ENCODE measurements at regions not wholly inside any gene's neighbourhood (a gene's known extent, or its start where the extent isn't known, plus 50 kb on each side); places are given as distances from the start of the nearest gene placed in this dataset.

DNA sequence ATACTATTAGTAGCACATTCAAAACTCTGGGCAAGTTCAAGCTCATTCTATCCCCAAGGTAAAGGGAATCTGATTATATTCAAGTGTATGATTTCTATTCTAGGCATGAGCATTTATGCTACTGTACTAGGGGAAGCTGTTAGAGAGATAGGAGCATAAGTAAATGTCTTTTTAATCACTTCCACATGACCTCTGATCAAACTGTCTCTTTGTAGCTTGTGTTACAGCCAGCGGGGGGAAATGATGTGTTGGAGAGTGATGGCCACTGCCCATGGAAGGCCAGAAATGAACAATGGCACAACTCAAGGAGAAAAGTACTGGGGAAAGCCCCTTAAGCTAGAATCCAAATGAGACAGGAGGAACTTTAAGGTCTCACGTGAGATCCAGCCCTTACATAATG, 894.9 kb upstream of the CDH2 start:
- intact Hi-C loops (cut with micrococcal nuclease; ENCODE audit: unreplicated experiment) (no loop called here), in situ Hi-C loops (cut with HindIII; ENCODE audit: low pct_unique_long_range_greater_than_20kb, low sequenced_read_pairs) (no loop called here)
- Histone ChIP-seq H3K4me1 (ENCODE audit: control insufficient read depth, insufficient read depth, low read length) (no peaks in the 10 kb centered on the region), H3K4me3 (ENCODE audit: low read depth in 2 of 2, low read length in 2 of 2) (no peak overlapping the region), H3K27ac (ENCODE audit: low read length) (no peak overlapping the region), H3K27me3 (ENCODE audit: control insufficient read depth, insufficient read depth, low read length) (no peaks in the 10 kb centered on the region), H3K9me3 (ENCODE audit: control insufficient read depth, insufficient read depth, low read depth, low read length) (no peaks in the 10 kb centered on the region), H3K36me3 (ENCODE audit: control insufficient read depth, insufficient read depth, low read length) (no peaks in the 10 kb centered on the region)
- TF ChIP-seq TCF7L2 (IDR thresholded peaks at IDR 0.05; ENCODE audit: low read depth, low read length) (no peak), SIN3A (IDR thresholded peaks at IDR 0.05; ENCODE audit: borderline replicate concordance, insufficient read depth, low read depth, low read length) (no peak), POLR2AphosphoS5 (IDR thresholded peaks at IDR 0.05; ENCODE audit: low read depth, low read length) (no peak)
- TF ChIP-seq, protein P1, sequence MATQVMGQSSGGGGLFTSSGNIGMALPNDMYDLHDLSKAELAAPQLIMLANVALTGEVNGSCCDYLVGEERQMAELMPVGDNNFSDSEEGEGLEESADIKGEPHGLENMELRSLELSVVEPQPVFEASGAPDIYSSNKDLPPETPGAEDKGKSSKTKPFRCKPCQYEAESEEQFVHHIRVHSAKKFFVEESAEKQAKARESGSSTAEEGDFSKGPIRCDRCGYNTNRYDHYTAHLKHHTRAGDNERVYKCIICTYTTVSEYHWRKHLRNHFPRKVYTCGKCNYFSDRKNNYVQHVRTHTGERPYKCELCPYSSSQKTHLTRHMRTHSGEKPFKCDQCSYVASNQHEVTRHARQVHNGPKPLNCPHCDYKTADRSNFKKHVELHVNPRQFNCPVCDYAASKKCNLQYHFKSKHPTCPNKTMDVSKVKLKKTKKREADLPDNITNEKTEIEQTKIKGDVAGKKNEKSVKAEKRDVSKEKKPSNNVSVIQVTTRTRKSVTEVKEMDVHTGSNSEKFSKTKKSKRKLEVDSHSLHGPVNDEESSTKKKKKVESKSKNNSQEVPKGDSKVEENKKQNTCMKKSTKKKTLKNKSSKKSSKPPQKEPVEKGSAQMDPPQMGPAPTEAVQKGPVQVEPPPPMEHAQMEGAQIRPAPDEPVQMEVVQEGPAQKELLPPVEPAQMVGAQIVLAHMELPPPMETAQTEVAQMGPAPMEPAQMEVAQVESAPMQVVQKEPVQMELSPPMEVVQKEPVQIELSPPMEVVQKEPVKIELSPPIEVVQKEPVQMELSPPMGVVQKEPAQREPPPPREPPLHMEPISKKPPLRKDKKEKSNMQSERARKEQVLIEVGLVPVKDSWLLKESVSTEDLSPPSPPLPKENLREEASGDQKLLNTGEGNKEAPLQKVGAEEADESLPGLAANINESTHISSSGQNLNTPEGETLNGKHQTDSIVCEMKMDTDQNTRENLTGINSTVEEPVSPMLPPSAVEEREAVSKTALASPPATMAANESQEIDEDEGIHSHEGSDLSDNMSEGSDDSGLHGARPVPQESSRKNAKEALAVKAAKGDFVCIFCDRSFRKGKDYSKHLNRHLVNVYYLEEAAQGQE (IDR thresholded peaks at IDR 0.05; ENCODE audit: insufficient read depth in 1 of 2, low read depth in 2 of 2, low read length in 1 of 2): no peak
- TF ChIP-seq, protein P2, sequence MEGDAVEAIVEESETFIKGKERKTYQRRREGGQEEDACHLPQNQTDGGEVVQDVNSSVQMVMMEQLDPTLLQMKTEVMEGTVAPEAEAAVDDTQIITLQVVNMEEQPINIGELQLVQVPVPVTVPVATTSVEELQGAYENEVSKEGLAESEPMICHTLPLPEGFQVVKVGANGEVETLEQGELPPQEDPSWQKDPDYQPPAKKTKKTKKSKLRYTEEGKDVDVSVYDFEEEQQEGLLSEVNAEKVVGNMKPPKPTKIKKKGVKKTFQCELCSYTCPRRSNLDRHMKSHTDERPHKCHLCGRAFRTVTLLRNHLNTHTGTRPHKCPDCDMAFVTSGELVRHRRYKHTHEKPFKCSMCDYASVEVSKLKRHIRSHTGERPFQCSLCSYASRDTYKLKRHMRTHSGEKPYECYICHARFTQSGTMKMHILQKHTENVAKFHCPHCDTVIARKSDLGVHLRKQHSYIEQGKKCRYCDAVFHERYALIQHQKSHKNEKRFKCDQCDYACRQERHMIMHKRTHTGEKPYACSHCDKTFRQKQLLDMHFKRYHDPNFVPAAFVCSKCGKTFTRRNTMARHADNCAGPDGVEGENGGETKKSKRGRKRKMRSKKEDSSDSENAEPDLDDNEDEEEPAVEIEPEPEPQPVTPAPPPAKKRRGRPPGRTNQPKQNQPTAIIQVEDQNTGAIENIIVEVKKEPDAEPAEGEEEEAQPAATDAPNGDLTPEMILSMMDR (IDR thresholded peaks at IDR 0.05): no peak
- BruUV-seq (replicated peaks): no TSS peak
- CTCF ChIA-PET: no interaction called here
- ATAC-seq: no peak
- POLR2A ChIA-PET: no interaction called here
- DNase-seq (ENCODE audit: low read depth, low spot score): no peak

DNA sequence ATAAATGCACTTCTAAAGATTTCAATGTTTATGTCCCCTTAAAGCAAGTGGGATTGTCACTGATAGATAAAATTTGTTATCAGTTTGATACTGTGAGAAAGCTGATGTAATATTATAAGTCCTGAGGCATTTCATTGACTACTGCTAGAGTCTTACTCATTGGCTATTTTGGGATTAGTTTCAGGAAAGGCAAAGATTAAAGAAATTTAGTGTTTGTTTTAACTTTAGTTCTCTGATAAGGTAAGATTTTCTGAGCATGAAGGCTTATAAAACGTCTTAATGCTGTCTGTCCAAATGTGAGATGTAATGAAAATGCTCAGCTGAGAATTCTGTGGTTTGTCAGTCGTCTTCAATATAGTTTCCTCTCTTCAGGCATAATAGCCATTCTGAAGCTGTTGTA, 886.4 kb upstream of the CDH2 start:
- DNase-seq (ENCODE audit: low read depth, low spot score) (no peak), ATAC-seq (no peak)
- BruUV-seq (replicated peaks): no TSS peak
- Histone ChIP-seq H3K4me1 (ENCODE audit: control insufficient read depth, insufficient read depth, low read length) (no peaks in the 10 kb centered on the region), H3K4me3 (ENCODE audit: low read depth in 2 of 2, low read length in 2 of 2) (no peak overlapping the region), H3K9me3 (ENCODE audit: control insufficient read depth, insufficient read depth, low read depth, low read length) (no peaks in the 10 kb centered on the region), H3K36me3 (ENCODE audit: control insufficient read depth, insufficient read depth, low read length) (no peaks in the 10 kb centered on the region), H3K27ac (ENCODE audit: low read length) (no peak overlapping the region), H3K27me3 (ENCODE audit: control insufficient read depth, insufficient read depth, low read length) (no peaks in the 10 kb centered on the region)
- intact Hi-C loops (cut with micrococcal nuclease; ENCODE audit: unreplicated experiment): no loop called here
- ChIA-PET CTCF (no interaction called here), POLR2A (no interaction called here)
- TF ChIP-seq, protein P2 (IDR thresholded peaks at IDR 0.05): no peak
- TF ChIP-seq TCF7L2 (IDR thresholded peaks at IDR 0.05; ENCODE audit: low read depth, low read length) (no peak), SIN3A (IDR thresholded peaks at IDR 0.05; ENCODE audit: borderline replicate concordance, insufficient read depth, low read depth, low read length) (no peak), POLR2AphosphoS5 (IDR thresholded peaks at IDR 0.05; ENCODE audit: low read depth, low read length) (no peak)
- TF ChIP-seq, protein P1 (IDR thresholded peaks at IDR 0.05; ENCODE audit: insufficient read depth in 1 of 2, low read depth in 2 of 2, low read length in 1 of 2): no peak
- in situ Hi-C loops (cut with HindIII; ENCODE audit: low pct_unique_long_range_greater_than_20kb, low sequenced_read_pairs): no loop called here

All from Panc1 (cell line).